ENCODE measurements at regions not wholly inside any gene's neighbourhood (a gene's known extent, or its start where the extent isn't known, plus 50 kb on each side); places are given as distances from the start of the nearest gene placed in this dataset.

GRCh38 chr1:60890664-60891063 lies 191.7 kb upstream of the NFIA start:
- Histone ChIP-seq H3K27ac (ENCODE audit: low read length) (no peak overlapping the region), H3K4me2 (ENCODE audit: low read length) (no peak overlapping the region), H3F3A (ENCODE audit: insufficient read depth, low read length, poor library complexity, severe bottlenecking) (no peaks in the 10 kb centered on the region), H3K9ac (ENCODE audit: low read length) (no peak overlapping the region), H3K9me2 (ENCODE audit: insufficient read depth, low read length) (no peaks in the 10 kb centered on the region), H3K36me3 (ENCODE audit: insufficient read depth, low read length) (no peaks in the 10 kb centered on the region), H3K27me3 (ENCODE audit: insufficient read depth, low read depth, low read length) (no peaks in the 10 kb centered on the region), H4K20me1 (ENCODE audit: insufficient read depth) (no peaks in the 10 kb centered on the region), H3K9me3 (ENCODE audit: low read length) (no peaks in the 10 kb centered on the region), H3K4me3 (ENCODE audit: low read length) (no peak overlapping the region), H2AFZ (ENCODE audit: low read depth, low read length) (no peak overlapping the region), H3K79me2 (replicated peaks; ENCODE audit: insufficient read depth, low read length) (no peaks in the 10 kb centered on the region)
- TF ChIP-seq RAD21 (conservative IDR thresholded peaks at IDR 0.05) (no peak), TAF1 (IDR thresholded peaks at IDR 0.05; ENCODE audit: low read depth) (no peak), POLR2AphosphoS5 (IDR thresholded peaks at IDR 0.05) (no peak)
- TF ChIP-seq, protein P1, sequence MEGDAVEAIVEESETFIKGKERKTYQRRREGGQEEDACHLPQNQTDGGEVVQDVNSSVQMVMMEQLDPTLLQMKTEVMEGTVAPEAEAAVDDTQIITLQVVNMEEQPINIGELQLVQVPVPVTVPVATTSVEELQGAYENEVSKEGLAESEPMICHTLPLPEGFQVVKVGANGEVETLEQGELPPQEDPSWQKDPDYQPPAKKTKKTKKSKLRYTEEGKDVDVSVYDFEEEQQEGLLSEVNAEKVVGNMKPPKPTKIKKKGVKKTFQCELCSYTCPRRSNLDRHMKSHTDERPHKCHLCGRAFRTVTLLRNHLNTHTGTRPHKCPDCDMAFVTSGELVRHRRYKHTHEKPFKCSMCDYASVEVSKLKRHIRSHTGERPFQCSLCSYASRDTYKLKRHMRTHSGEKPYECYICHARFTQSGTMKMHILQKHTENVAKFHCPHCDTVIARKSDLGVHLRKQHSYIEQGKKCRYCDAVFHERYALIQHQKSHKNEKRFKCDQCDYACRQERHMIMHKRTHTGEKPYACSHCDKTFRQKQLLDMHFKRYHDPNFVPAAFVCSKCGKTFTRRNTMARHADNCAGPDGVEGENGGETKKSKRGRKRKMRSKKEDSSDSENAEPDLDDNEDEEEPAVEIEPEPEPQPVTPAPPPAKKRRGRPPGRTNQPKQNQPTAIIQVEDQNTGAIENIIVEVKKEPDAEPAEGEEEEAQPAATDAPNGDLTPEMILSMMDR (IDR thresholded peaks at IDR 0.05; ENCODE audit: poor library complexity, severe bottlenecking): no peak

DNA sequence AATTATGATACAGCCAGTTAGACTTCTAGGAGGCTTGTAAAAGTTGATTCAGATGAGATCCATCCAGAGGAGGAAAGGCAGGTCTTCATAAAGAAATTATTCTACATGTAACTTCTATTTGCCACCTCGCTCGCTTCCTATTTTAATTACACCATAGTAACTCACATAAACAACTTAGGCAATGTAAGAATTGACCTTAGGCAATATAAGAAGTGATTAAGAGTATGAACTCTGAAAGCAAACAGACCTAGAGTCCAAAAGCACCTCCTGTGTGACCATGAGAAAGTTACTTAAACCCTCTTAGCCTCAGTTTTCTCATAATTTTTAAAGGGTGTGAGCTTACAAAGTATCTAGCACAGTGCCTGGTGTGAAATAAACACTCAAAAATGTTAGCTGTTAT lies 192.7 kb upstream of the NFIA start:
- no peaks in the 10 kb centered on the region for H3K36me3 ChIP-seq (ENCODE audit: insufficient read depth, low read length)
- H3K9me3 ChIP-seq (ENCODE audit: low read length): no peaks in the 10 kb centered on the region
- H4K20me1 ChIP-seq (ENCODE audit: insufficient read depth): no peaks in the 10 kb centered on the region
- TF ChIP-seq MXI1 (conservative IDR thresholded peaks at IDR 0.05; ENCODE audit: poor library complexity, severe bottlenecking): no peak
- no peak for TF ChIP-seq SMC3 (conservative IDR thresholded peaks at IDR 0.05; ENCODE audit: poor library complexity)
- TF ChIP-seq, protein P1 (IDR thresholded peaks at IDR 0.05; ENCODE audit: poor library complexity, severe bottlenecking): no peak
- H3K27ac ChIP-seq (ENCODE audit: low read length): no peak overlapping the region
- H3K4me3 ChIP-seq (ENCODE audit: low read length): no peak overlapping the region
- no peaks in the 10 kb centered on the region for H3K79me2 ChIP-seq (replicated peaks; ENCODE audit: insufficient read depth, low read length)
- no peaks in the 10 kb centered on the region for H3K27me3 ChIP-seq (ENCODE audit: insufficient read depth, low read depth, low read length)
- H3F3A ChIP-seq (ENCODE audit: insufficient read depth, low read length, poor library complexity, severe bottlenecking): no peaks in the 10 kb centered on the region
- no peak overlapping the region for H2AFZ ChIP-seq (ENCODE audit: low read depth, low read length)
- no peak overlapping the region for H3K4me2 ChIP-seq (ENCODE audit: low read length)
- no peak overlapping the region for H3K9ac ChIP-seq (ENCODE audit: low read length)
- H3K9me2 ChIP-seq (ENCODE audit: insufficient read depth, low read length): no peaks in the 10 kb centered on the region

GRCh38 chr1:60888126-60888525 lies 194.2 kb upstream of the NFIA start:
- H3K9ac ChIP-seq (ENCODE audit: low read length): no peak overlapping the region

More at GRCh38 chr1:60888126-60888525, 194.2 kb upstream of the NFIA start:
- Histone ChIP-seq H3K9me2 (ENCODE audit: insufficient read depth, low read length) (no peaks in the 10 kb centered on the region), H3K79me2 (replicated peaks; ENCODE audit: insufficient read depth, low read length) (no peaks in the 10 kb centered on the region), H3K27me3 (ENCODE audit: insufficient read depth, low read depth, low read length) (no peaks in the 10 kb centered on the region), H3K27ac (ENCODE audit: low read length) (no peak overlapping the region), H3K36me3 (ENCODE audit: insufficient read depth, low read length) (no peaks in the 10 kb centered on the region), H3K9me3 (ENCODE audit: low read length) (no peaks in the 10 kb centered on the region), H4K20me1 (ENCODE audit: insufficient read depth) (no peaks in the 10 kb centered on the region), H3K4me3 (ENCODE audit: low read length) (no peak overlapping the region), H3F3A (ENCODE audit: insufficient read depth, low read length, poor library complexity, severe bottlenecking) (no peaks in the 10 kb centered on the region), H2AFZ (ENCODE audit: low read depth, low read length) (no peak overlapping the region), H3K4me2 (ENCODE audit: low read length) (no peak overlapping the region)
- no peak for TF ChIP-seq EZH2 (IDR thresholded peaks at IDR 0.05; ENCODE audit: borderline replicate concordance, insufficient read depth, low read length, poor library complexity, severe bottlenecking)
- no peak for TF ChIP-seq MXI1 (conservative IDR thresholded peaks at IDR 0.05; ENCODE audit: poor library complexity, severe bottlenecking)
- no peak for TF ChIP-seq SMC3 (conservative IDR thresholded peaks at IDR 0.05; ENCODE audit: poor library complexity)
- TF ChIP-seq TAF1 (IDR thresholded peaks at IDR 0.05; ENCODE audit: low read depth): no peak
- no peak for TF ChIP-seq RAD21 (conservative IDR thresholded peaks at IDR 0.05)
- TF ChIP-seq EP300 (conservative IDR thresholded peaks at IDR 0.05; ENCODE audit: poor library complexity, severe bottlenecking): no peak
- TF ChIP-seq POLR2AphosphoS5 (IDR thresholded peaks at IDR 0.05): no peak
- TF ChIP-seq, protein P2, sequence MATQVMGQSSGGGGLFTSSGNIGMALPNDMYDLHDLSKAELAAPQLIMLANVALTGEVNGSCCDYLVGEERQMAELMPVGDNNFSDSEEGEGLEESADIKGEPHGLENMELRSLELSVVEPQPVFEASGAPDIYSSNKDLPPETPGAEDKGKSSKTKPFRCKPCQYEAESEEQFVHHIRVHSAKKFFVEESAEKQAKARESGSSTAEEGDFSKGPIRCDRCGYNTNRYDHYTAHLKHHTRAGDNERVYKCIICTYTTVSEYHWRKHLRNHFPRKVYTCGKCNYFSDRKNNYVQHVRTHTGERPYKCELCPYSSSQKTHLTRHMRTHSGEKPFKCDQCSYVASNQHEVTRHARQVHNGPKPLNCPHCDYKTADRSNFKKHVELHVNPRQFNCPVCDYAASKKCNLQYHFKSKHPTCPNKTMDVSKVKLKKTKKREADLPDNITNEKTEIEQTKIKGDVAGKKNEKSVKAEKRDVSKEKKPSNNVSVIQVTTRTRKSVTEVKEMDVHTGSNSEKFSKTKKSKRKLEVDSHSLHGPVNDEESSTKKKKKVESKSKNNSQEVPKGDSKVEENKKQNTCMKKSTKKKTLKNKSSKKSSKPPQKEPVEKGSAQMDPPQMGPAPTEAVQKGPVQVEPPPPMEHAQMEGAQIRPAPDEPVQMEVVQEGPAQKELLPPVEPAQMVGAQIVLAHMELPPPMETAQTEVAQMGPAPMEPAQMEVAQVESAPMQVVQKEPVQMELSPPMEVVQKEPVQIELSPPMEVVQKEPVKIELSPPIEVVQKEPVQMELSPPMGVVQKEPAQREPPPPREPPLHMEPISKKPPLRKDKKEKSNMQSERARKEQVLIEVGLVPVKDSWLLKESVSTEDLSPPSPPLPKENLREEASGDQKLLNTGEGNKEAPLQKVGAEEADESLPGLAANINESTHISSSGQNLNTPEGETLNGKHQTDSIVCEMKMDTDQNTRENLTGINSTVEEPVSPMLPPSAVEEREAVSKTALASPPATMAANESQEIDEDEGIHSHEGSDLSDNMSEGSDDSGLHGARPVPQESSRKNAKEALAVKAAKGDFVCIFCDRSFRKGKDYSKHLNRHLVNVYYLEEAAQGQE (IDR thresholded peaks at IDR 0.05; ENCODE audit: borderline replicate concordance): no peak
- TF ChIP-seq, protein P1 (IDR thresholded peaks at IDR 0.05; ENCODE audit: poor library complexity, severe bottlenecking): no peak
